Sigmoid colon (tissue), 6 donors: ENCODE measurements at regions not wholly inside any gene's neighbourhood (a gene's known extent, or its start where the extent isn't known, plus 50 kb on each side); places are given as distances from the start of the nearest gene placed in this dataset.

ENCODE experiments used
- DNase-seq: peaks from one replicate; pipeline ENCODE4 v3.0.0-alpha.2; 2019
- H3K27ac ChIP-seq, 4 donors: fragments of 200-600 bp; sonication (generic); one replicate each; pipeline ENCODE4 v1.5.1; 2016 to 2019; ENCODE audit warnings: mild to moderate bottlenecking in 1 of 4
- H3K27me3 ChIP-seq, 3 donors: fragments of 200-600 bp; sonication (generic); one replicate each; pipeline ENCODE4 v1.5.1; 2019; ENCODE audit warnings: mild to moderate bottlenecking in 1 of 3
- H3K36me3 ChIP-seq, 4 donors: fragments of 200-600 bp; sonication (generic); one replicate each; pipeline ENCODE4 v1.5.1; 2016 to 2019
- H3K4me1 ChIP-seq, 4 donors: fragments of 200-600 bp; sonication (generic); one replicate each; pipeline ENCODE4 v1.5.1; 2017 to 2019
- H3K4me3 ChIP-seq, 4 donors: fragments of 200-600 bp; sonication (generic); one replicate each; pipeline ENCODE4 v1.5.1; 2017 to 2019; ENCODE audit warnings: mild to moderate bottlenecking in 2 of 4, moderate library complexity in 1 of 4
- H3K9me3 ChIP-seq, 4 donors: fragments of 200-600 bp in 3 of 4; sonication (generic) in 3 of 4; one replicate each; pipeline versions ENCODE4 v1.5.1 to v1.6.1; 2013 to 2019
- CTCF ChIP-seq, 4 experiments: fragments of 450-650 bp in 3 of 4; fragments of 200-600 bp in 1 of 4; IDR thresholded peaks; one replicate each; pipeline ENCODE4 v1.5.1; 2016 to 2019; ENCODE audit warnings: antibody characterized with exemption in 4 of 4, mild to moderate bottlenecking in 3 of 4, moderate library complexity in 2 of 4
- EP300 ChIP-seq, 4 donors: sonication (generic); formaldehyde crosslinking; IDR thresholded peaks; one replicate each; pipeline ENCODE4 v1.6.1; 2017; ENCODE audit warnings: antibody characterized with exemption in 4 of 4
- POLR2A ChIP-seq, 2 donors: fragments of 450-650 bp; IDR thresholded peaks; one replicate each; pipeline ENCODE4 v1.6.1; 2016; ENCODE audit warnings: antibody characterized with exemption in 2 of 2, mild to moderate bottlenecking in 2 of 2, moderate library complexity in 2 of 2
- POLR2AphosphoS5 ChIP-seq, 4 donors: sonication (generic); formaldehyde crosslinking; IDR thresholded peaks; one replicate each; pipeline ENCODE4 v1.6.1; 2017; ENCODE audit warnings: antibody characterized with exemption in 4 of 4
- whole genome bisulfite sequencing, 2 donors: extraction: QIAGEN DNeasy Blood & Tissue Kit; methylation state at CpG; one replicate each; pipeline ENCODE4 v1.1.7; 2013; 5-methylcytosine and 5-hydroxymethylcytosine counted together
- intact Hi-C: fragments of 100-400 bp; cut with DNase I; formaldehyde crosslinking; loops from one replicate; pipeline ENCODE4 v1.15.1; 2023
- donor health status: healthy with polysubstance abuse.
- donor health status: healthy.

GRCh38 chr11:44509296-44509695 is 56.2 kb upstream of the CD82 start:
- Histone ChIP-seq H3K27me3 (peaks cover 0 to 13% (median 0%) of the 10 kb centered on the region in 3 donors), H3K9me3 (peaks cover 0 to 3% (median 0%) of the 10 kb centered on the region in 4 donors), H3K4me3 (no peak overlapping the region), H3K27ac (no peak overlapping the region), H3K36me3 (no peaks in the 10 kb centered on the region), H3K4me1 (no peaks in the 10 kb centered on the region)
- 57 to 66% methylated on average over 5 of the region's 5 CpGs for WGBS, 2 donors
- intact Hi-C loops = no loop called here
- no peak for TF ChIP-seq EP300 (IDR thresholded peaks at IDR 0.05)
- no peak for TF ChIP-seq POLR2A (IDR thresholded peaks at IDR 0.05)
- no peak for TF ChIP-seq CTCF (IDR thresholded peaks at IDR 0.05)
- no peak for TF ChIP-seq POLR2AphosphoS5 (IDR thresholded peaks at IDR 0.05)
- DNase-seq = no peak

- H3K27ac ChIP-seq = no peak overlapping the region
- no peaks in the 10 kb centered on the region for H3K36me3 ChIP-seq
- H3K27me3 ChIP-seq = peaks cover 0 to 13% (median 0%) of the 10 kb centered on the region in 3 donors
- no peak overlapping the region for H3K4me3 ChIP-seq
- peaks cover 0 to 3% (median 0%) of the 10 kb centered on the region in 4 donors for H3K9me3 ChIP-seq
- no peak for DNase-seq
- WGBS, 2 donors = 81 to 86% methylated on average over 11 of the region's 11 CpGs
- TF ChIP-seq EP300 (IDR thresholded peaks at IDR 0.05) (no peak), POLR2A (IDR thresholded peaks at IDR 0.05) (no peak), POLR2AphosphoS5 (IDR thresholded peaks at IDR 0.05) (no peak), CTCF (IDR thresholded peaks at IDR 0.05) (no peak)
- no peaks in the 10 kb centered on the region for H3K4me1 ChIP-seq
- intact Hi-C loops = no loop called here
Measured at GRCh38 chr11:44510372-44510771, 55.1 kb upstream of the CD82 start.

GRCh38 chr11:44512818-44513217 is 52.6 kb upstream of the CD82 start:
- Histone ChIP-seq H3K9me3 (no peaks in the 10 kb centered on the region), H3K36me3 (no peaks in the 10 kb centered on the region), H3K27ac (no peak overlapping the region), H3K4me3 (no peak overlapping the region), H3K4me1 (no peaks in the 10 kb centered on the region), H3K27me3 (peaks cover 0 to 16% (median 0%) of the 10 kb centered on the region in 3 donors)
- TF ChIP-seq POLR2A (IDR thresholded peaks at IDR 0.05) (no peak), EP300 (IDR thresholded peaks at IDR 0.05) (no peak), CTCF (IDR thresholded peaks at IDR 0.05) (no peak), POLR2AphosphoS5 (IDR thresholded peaks at IDR 0.05) (no peak)
- intact Hi-C loops = no loop called here
- WGBS, 2 donors = 71 to 75% methylated on average over 12 of the region's 12 CpGs
- DNase-seq = no peak

GRCh38 chr11:44515048-44515447 is 50.4 kb upstream of the CD82 start:
- Histone ChIP-seq H3K27ac (no peak overlapping the region), H3K36me3 (no peaks in the 10 kb centered on the region), H3K4me1 (peaks cover 0 to 3% (median under 1%) of the 10 kb centered on the region in 4 donors), H3K9me3 (no peaks in the 10 kb centered on the region), H3K27me3 (peaks cover 0 to 23% (median 4%) of the 10 kb centered on the region in 3 donors), H3K4me3 (no peak overlapping the region)
- TF ChIP-seq EP300 (IDR thresholded peaks at IDR 0.05) = no peak
- TF ChIP-seq CTCF (IDR thresholded peaks at IDR 0.05) = no peak
- no peak for TF ChIP-seq POLR2AphosphoS5 (IDR thresholded peaks at IDR 0.05)
- 91 to 92% methylated on average over 2 of the region's 2 CpGs for WGBS, 2 donors
- intact Hi-C loops = no loop called here
- DNase-seq = no peak
